ENCODE measurements at regions not wholly inside any gene's neighbourhood (a gene's known extent, or its start where the extent isn't known, plus 50 kb on each side); places are given as distances from the start of the nearest gene placed in this dataset.

GRCh38 chr18:73841661-73842060, 306.0 kb downstream of the FBXO15 start:
- no peak overlapping the region for H3K27ac Mint-ChIP-seq
- H3K4me1 Mint-ChIP-seq (ENCODE audit: low read depth) = no peaks in the 10 kb centered on the region
- no peaks in the 10 kb centered on the region for H3K36me3 Mint-ChIP-seq (ENCODE audit: low read depth)
- peaks cover 1% of the 10 kb centered on the region for H3K27me3 Mint-ChIP-seq
- H3K4me3 Mint-ChIP-seq = no peak overlapping the region
- intact Hi-C loops (cut with micrococcal nuclease) = loop anchor here (5.0 kb wide), 1 partner anchor 1079 kb away; no protein-coding TSS in a partner anchor
- no peaks in the 10 kb centered on the region for H3K9me3 Mint-ChIP-seq

- intact Hi-C loops (cut with micrococcal nuclease) = loop anchor here (5.0 kb wide), 1 partner anchor 1078 kb away; no protein-coding TSS in a partner anchor
- Mint-ChIP-seq H3K4me3 (no peak overlapping the region), H3K9me3 (no peaks in the 10 kb centered on the region), H3K4me1 (ENCODE audit: low read depth) (no peaks in the 10 kb centered on the region), H3K36me3 (ENCODE audit: low read depth) (no peaks in the 10 kb centered on the region), H3K27me3 (peaks cover 1% of the 10 kb centered on the region), H3K27ac (no peak overlapping the region)
Measured at GRCh38 chr18:73840319-73840945, 307.2 kb downstream of the FBXO15 start.

GRCh38 chr18:73839441-73839840, 308.2 kb downstream of the FBXO15 start:
- intact Hi-C loops (cut with micrococcal nuclease) = no loop called here
- H3K4me1 Mint-ChIP-seq (ENCODE audit: low read depth) = no peaks in the 10 kb centered on the region
- H3K36me3 Mint-ChIP-seq (ENCODE audit: low read depth) = no peaks in the 10 kb centered on the region
- H3K9me3 Mint-ChIP-seq = no peaks in the 10 kb centered on the region
- no peak overlapping the region for H3K27ac Mint-ChIP-seq
- H3K4me3 Mint-ChIP-seq = no peak overlapping the region
- no peaks in the 10 kb centered on the region for H3K27me3 Mint-ChIP-seq

- H3K27ac Mint-ChIP-seq = no peak overlapping the region
- H3K27me3 Mint-ChIP-seq = no peaks in the 10 kb centered on the region
- intact Hi-C loops (cut with micrococcal nuclease) = no loop called here
- H3K36me3 Mint-ChIP-seq (ENCODE audit: low read depth) = no peaks in the 10 kb centered on the region
- H3K4me1 Mint-ChIP-seq (ENCODE audit: low read depth) = no peaks in the 10 kb centered on the region
- H3K9me3 Mint-ChIP-seq = no peaks in the 10 kb centered on the region
- no peak overlapping the region for H3K4me3 Mint-ChIP-seq
Measured at GRCh38 chr18:73838107-73838506, 309.5 kb downstream of the FBXO15 start.

- H3K4me3 Mint-ChIP-seq = no peak overlapping the region
- no peak overlapping the region for H3K27ac Mint-ChIP-seq
- H3K4me1 Mint-ChIP-seq (ENCODE audit: low read depth) = no peaks in the 10 kb centered on the region
- no peaks in the 10 kb centered on the region for H3K9me3 Mint-ChIP-seq
- no peaks in the 10 kb centered on the region for H3K27me3 Mint-ChIP-seq
- no peaks in the 10 kb centered on the region for H3K36me3 Mint-ChIP-seq (ENCODE audit: low read depth)
- intact Hi-C loops (cut with micrococcal nuclease) = no loop called here
Measured at GRCh38 chr18:73835656-73836364, 311.8 kb downstream of the FBXO15 start.

- Mint-ChIP-seq H3K27me3 (no peaks in the 10 kb centered on the region), H3K4me3 (no peak overlapping the region), H3K9me3 (no peaks in the 10 kb centered on the region), H3K36me3 (ENCODE audit: low read depth) (no peaks in the 10 kb centered on the region), H3K27ac (no peak overlapping the region), H3K4me1 (ENCODE audit: low read depth) (no peaks in the 10 kb centered on the region)
- intact Hi-C loops (cut with micrococcal nuclease) = no loop called here
Measured at GRCh38 chr18:73835039-73835438, 312.6 kb downstream of the FBXO15 start.

GRCh38 chr18:73831688-73832087, 315.9 kb downstream of the FBXO15 start:
- intact Hi-C loops (cut with micrococcal nuclease) = no loop called here
- Mint-ChIP-seq H3K27ac (no peak overlapping the region), H3K4me1 (ENCODE audit: low read depth) (no peaks in the 10 kb centered on the region), H3K4me3 (no peak overlapping the region), H3K27me3 (peaks cover 2% of the 10 kb centered on the region), H3K36me3 (ENCODE audit: low read depth) (no peaks in the 10 kb centered on the region), H3K9me3 (no peaks in the 10 kb centered on the region)

GRCh38 chr18:73829146-73829545, 318.5 kb downstream of the FBXO15 start:
- Mint-ChIP-seq H3K27me3 (peaks cover 2% of the 10 kb centered on the region), H3K27ac (no peak overlapping the region), H3K36me3 (ENCODE audit: low read depth) (no peaks in the 10 kb centered on the region), H3K9me3 (no peaks in the 10 kb centered on the region), H3K4me3 (no peak overlapping the region), H3K4me1 (ENCODE audit: low read depth) (no peaks in the 10 kb centered on the region)
- intact Hi-C loops (cut with micrococcal nuclease) = no loop called here

- Mint-ChIP-seq H3K4me3 (no peak overlapping the region), H3K4me1 (ENCODE audit: low read depth) (no peaks in the 10 kb centered on the region), H3K27me3 (peaks cover 2% of the 10 kb centered on the region), H3K36me3 (ENCODE audit: low read depth) (no peaks in the 10 kb centered on the region), H3K27ac (no peak overlapping the region), H3K9me3 (no peaks in the 10 kb centered on the region)
- intact Hi-C loops (cut with micrococcal nuclease) = no loop called here
Measured at GRCh38 chr18:73827801-73828200, 319.8 kb downstream of the FBXO15 start.

- Mint-ChIP-seq H3K36me3 (ENCODE audit: low read depth) (no peaks in the 10 kb centered on the region), H3K9me3 (no peaks in the 10 kb centered on the region), H3K27me3 (peaks cover 2% of the 10 kb centered on the region), H3K4me3 (no peak overlapping the region), H3K4me1 (ENCODE audit: low read depth) (no peaks in the 10 kb centered on the region), H3K27ac (no peak overlapping the region)
- intact Hi-C loops (cut with micrococcal nuclease) = no loop called here
Measured at GRCh38 chr18:73826098-73826497, 321.5 kb downstream of the FBXO15 start.

GRCh38 chr18:73824671-73825070, 323.0 kb downstream of the FBXO15 start:
- Mint-ChIP-seq H3K36me3 (ENCODE audit: low read depth) (no peaks in the 10 kb centered on the region), H3K4me1 (ENCODE audit: low read depth) (no peaks in the 10 kb centered on the region), H3K4me3 (no peak overlapping the region), H3K9me3 (no peaks in the 10 kb centered on the region), H3K27me3 (peaks cover 2% of the 10 kb centered on the region), H3K27ac (no peak overlapping the region)
- intact Hi-C loops (cut with micrococcal nuclease) = no loop called here

- Mint-ChIP-seq H3K27ac (no peak overlapping the region), H3K9me3 (peaks cover 7% of the 10 kb centered on the region), H3K36me3 (ENCODE audit: low read depth) (no peaks in the 10 kb centered on the region), H3K4me3 (no peak overlapping the region), H3K27me3 (no peaks in the 10 kb centered on the region), H3K4me1 (ENCODE audit: low read depth) (no peaks in the 10 kb centered on the region)
- intact Hi-C loops (cut with micrococcal nuclease) = no loop called here
Measured at GRCh38 chr18:73812423-73812822, 335.2 kb downstream of the FBXO15 start.

GRCh38 chr18:73807551-73808192, 340.0 kb downstream of the FBXO15 start:
- H3K9me3 Mint-ChIP-seq = no peaks in the 10 kb centered on the region
- H3K4me3 Mint-ChIP-seq = no peak overlapping the region
- intact Hi-C loops (cut with micrococcal nuclease) = no loop called here
- H3K27me3 Mint-ChIP-seq = no peaks in the 10 kb centered on the region
- no peak overlapping the region for H3K27ac Mint-ChIP-seq
- H3K4me1 Mint-ChIP-seq (ENCODE audit: low read depth) = no peaks in the 10 kb centered on the region
- H3K36me3 Mint-ChIP-seq (ENCODE audit: low read depth) = no peaks in the 10 kb centered on the region

- no peaks in the 10 kb centered on the region for H3K9me3 Mint-ChIP-seq
- no peaks in the 10 kb centered on the region for H3K36me3 Mint-ChIP-seq (ENCODE audit: low read depth)
- H3K27me3 Mint-ChIP-seq = no peaks in the 10 kb centered on the region
- intact Hi-C loops (cut with micrococcal nuclease) = no loop called here
- no peak overlapping the region for H3K4me3 Mint-ChIP-seq
- H3K27ac Mint-ChIP-seq = no peak overlapping the region
- no peaks in the 10 kb centered on the region for H3K4me1 Mint-ChIP-seq (ENCODE audit: low read depth)
Measured at GRCh38 chr18:73805991-73806390, 341.6 kb downstream of the FBXO15 start.

All from dendritic cell treated with granulocyte-macrophage colony-stimulating factor and Interleukin-4, amounts not matched to agents 40 ng/mL and 50 ng/mL, for 4 days (primary cell).